GM12875 (cell line): ENCODE measurements at regions not wholly inside any gene's neighbourhood (a gene's known extent, or its start where the extent isn't known, plus 50 kb on each side); places are given as distances from the start of the nearest gene placed in this dataset.
"Not testable (repeated sequence)": the region's sequence is repeated elsewhere in the genome, so short reads cannot be mapped to it uniquely, and the experiment has no call there.

Experiments
- H3K4me3 ChIP-seq: one replicate; pipeline ENCODE4 v1.5.1; 2011; ENCODE audit warnings: low read depth, low read length, control low read depth
- TF ChIP-seq, protein P1 (sequence below): IDR thresholded peaks from 2 replicates; pipeline ENCODE4 v1.5.1; 2011; ENCODE audit warnings: low read depth, mild to moderate bottlenecking, control low read depth, inconsistent platforms, low read length, moderate library complexity, borderline replicate concordance; ENCODE audit not compliant: insufficient read depth

DNA sequence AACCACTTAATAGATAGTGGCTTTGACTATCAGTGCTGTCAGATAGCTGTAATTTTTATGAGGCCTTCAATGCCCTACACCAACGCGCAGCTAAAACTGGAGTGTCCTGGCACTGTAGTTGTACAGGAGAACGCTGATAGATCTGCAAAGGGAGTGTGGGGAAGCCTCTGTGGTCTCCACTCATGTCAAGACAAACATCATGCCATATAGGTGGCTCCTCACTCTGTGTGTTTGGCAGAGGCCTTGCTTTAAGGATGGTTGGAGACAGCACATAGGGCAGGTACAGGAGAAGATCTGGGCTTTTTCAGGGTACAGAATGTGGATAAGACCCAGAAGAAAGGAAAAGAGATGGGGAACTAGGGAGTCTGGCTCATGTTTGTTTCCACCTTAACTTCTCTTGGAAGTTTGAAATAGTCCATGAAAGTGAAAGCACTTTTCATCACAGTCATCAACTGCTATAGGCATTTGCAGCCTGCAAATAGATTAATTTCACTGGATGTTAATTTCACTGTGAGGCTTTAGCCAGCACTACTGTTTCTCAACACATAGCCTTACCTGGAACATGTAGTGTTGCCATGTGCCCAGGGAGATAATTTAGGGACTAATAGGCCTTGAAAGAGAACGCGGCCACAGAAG is 425.8 kb upstream of the TBL1XR1 start:
- TF ChIP-seq, protein P1, sequence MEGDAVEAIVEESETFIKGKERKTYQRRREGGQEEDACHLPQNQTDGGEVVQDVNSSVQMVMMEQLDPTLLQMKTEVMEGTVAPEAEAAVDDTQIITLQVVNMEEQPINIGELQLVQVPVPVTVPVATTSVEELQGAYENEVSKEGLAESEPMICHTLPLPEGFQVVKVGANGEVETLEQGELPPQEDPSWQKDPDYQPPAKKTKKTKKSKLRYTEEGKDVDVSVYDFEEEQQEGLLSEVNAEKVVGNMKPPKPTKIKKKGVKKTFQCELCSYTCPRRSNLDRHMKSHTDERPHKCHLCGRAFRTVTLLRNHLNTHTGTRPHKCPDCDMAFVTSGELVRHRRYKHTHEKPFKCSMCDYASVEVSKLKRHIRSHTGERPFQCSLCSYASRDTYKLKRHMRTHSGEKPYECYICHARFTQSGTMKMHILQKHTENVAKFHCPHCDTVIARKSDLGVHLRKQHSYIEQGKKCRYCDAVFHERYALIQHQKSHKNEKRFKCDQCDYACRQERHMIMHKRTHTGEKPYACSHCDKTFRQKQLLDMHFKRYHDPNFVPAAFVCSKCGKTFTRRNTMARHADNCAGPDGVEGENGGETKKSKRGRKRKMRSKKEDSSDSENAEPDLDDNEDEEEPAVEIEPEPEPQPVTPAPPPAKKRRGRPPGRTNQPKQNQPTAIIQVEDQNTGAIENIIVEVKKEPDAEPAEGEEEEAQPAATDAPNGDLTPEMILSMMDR: no peak
- H3K4me3 ChIP-seq: no peak overlapping the region

DNA sequence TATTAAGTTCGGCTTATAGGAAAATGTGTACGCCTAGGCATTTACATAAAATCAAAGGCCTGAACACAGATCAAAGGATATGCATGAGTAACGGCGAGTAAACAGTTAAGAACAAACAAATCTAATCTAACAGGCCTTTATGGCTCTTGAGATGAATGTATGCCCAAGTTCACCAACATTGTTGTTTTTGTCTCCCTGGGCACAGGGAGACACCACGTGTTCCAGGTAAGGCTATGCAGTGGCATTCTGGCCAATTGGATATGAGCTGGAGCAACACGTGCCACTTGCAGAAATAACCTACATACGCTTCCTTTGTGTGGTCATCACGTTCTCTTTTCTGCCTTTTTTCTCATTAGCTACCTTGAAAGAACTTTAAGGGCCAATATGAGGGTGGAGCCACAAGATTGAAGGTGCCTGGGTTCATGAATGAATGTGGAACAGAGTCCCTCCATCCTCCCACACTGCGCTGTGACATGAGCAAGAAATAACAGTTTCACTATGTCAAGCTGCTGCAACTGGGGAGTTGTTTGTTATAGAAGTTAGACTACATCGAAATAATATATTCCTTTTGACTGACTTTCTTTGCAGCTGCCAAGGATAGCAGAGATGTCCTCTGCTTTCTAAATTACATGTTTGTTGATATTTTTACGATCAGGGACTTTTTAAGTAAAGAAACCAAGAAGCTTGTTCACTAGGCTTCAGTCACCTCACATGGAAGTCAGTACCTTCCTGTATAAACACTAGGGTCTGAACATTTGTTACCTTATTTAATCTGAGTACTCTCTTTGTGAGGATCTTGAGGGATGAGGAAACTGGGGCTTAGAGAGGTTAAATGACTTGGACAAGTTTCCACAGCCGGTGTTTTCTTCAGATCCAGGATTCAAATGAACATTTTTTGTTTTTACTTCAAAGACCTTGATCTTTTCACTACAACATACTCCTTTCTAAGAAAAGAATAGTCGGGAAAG is 427.5 kb upstream of the TBL1XR1 start:
- H3K4me3 ChIP-seq: no peak overlapping the region

DNA sequence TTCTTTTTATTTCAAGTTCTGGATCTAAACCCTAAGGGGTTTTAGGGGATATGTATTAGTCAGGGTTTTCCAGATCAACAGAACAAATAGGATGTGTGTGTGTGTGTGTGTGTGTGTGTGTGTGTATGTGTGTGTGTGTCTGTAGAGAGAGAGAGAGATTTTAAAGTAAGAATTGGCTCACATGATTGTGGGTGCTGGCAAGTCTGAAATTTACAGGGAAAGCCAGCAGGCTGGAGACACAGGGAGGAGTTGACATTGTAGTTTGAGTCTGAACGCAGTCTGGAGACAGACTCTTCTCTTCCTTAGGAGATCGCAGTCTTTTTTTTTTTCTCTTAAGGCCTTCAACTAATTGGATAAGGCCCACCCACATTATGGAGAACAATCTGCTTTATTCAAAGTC is 428.8 kb upstream of the TBL1XR1 start:
- TF ChIP-seq, protein P1: no peak

More for the DNA sequence above, 427.5 kb upstream of the TBL1XR1 start:
- TF ChIP-seq, protein P1: no peak

DNA sequence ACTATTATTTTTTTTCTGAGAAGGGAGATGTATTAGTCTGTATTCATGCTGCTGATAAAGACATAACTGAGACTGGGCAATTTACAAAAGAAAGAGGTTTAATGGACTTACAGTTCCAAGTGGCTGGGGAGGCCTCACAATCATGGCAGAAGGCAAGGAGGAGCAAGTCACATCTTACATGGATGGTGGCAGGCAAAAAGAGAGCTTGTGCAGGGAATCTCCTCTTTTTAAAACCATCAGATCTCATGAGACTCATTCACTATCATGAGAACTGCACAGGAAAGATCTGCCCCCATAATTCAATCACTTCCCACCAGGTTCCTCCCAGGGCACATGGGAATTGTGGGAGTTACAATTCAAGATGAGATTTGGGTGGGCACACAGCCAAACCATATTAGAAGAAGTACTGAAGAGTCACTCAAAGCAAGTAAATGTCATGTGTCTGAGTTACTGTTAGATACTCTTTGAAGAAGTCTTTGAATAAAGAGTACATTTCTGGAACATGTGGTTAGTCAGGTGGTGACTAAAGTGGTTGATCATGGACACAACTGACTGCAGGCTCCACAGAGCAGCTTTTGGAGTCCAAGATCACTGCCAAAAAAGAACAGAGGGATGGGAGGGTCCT is 430.9 kb upstream of the TBL1XR1 start:
- H3K4me3 ChIP-seq: not testable (repeated sequence)

More for the DNA sequence above, 428.8 kb upstream of the TBL1XR1 start:
- no peak overlapping the region for H3K4me3 ChIP-seq

DNA sequence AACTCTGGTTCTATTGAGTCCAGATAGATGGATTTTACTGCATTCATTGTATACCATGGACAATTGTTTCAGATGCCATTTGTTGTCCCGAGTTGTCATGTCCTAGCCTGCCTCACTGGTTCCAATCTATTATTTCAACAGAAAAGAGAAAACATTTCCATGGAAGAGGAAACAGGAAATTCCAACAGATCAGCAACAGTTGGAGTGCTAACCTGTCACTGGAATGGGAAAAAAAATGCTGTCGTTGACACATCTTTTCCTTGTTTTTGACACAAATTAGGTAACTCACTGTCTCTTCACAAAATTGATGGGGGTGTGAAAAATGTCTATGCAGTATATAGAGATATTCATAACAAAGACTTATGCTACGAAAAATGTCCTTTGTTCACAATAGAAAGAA is 432.0 kb upstream of the TBL1XR1 start:
- no peak overlapping the region for H3K4me3 ChIP-seq
- TF ChIP-seq, protein P1: no peak

DNA sequence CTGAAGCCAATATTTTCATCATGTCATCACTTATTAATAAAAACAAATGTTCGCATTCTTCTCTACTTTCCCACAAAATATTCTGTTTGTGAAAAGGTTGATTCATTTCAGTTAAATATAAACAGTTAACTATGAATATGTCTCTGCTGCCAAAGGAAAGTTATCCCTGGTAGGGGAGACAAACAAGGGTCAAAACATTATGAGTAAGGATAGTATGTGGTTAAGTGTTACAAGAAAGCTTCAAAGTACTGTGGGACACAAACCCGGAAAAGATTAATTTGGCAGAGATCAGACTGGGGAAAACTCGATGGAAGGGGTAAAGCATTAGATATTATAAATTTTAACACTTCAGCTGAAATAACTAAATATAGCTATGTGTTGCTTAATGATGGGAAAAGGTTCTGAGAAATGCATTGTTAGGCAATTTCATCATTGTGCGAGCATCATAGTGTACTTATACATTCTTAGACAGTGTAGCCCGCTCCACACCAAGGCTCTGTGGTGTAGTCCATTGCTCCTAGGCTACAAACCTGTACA is 436.5 kb upstream of the TBL1XR1 start:
- TF ChIP-seq, protein P1: no peak
- H3K4me3 ChIP-seq: no peak overlapping the region

DNA sequence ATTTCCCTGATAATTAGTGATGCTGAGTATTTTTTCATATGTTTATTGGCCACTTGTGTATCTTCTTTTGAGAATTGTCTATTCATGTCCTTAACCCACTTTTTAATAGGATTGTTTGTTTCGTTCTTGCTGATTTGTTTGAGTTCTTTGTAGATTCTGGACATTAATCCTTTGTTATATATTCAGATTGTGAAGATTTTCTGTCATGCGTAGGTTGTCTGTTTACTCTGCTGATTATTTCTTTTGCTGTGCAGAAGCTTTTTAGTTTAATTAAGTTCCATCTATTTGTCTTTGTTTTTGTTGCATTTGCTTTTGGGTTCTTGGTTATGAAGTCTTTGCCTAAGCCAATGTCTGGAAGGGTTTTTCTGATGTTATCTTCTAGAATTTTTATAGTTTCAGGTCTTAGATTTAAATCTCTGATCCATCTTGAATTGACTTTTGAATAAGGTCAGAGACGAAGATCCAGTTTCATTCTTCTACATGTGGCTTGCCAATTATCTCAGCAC is 438.4 kb upstream of the TBL1XR1 start:
- not testable (repeated sequence) for H3K4me3 ChIP-seq
